Mesothelial cell of epicardium (in vitro differentiated cells): ENCODE measurements at regions not wholly inside any gene's neighbourhood (a gene's known extent, or its start where the extent isn't known, plus 50 kb on each side); places are given as distances from the start of the nearest gene placed in this dataset.

ENCODE experiments used
- DNase-seq, 2 experiments: peaks; one replicate each; pipeline ENCODE4 v3.0.0; 2021; ENCODE audit warnings: low spot score in 2 of 2; ENCODE audit not compliant: unreplicated experiment in 2 of 2
- H3K27ac Mint-ChIP-seq: 2 replicates; pipeline ENCODE4 v1.8.0; 2021; ENCODE audit warnings: mixed read lengths
- H3K27me3 Mint-ChIP-seq: 2 replicates; pipeline ENCODE4 v1.8.0; 2021; ENCODE audit warnings: low read depth, mixed read lengths
- H3K36me3 Mint-ChIP-seq: 2 replicates; pipeline ENCODE4 v1.8.0; 2021; ENCODE audit warnings: mixed read lengths
- H3K4me1 Mint-ChIP-seq: 2 replicates; pipeline ENCODE4 v1.8.0; 2021; ENCODE audit warnings: mixed read lengths
- H3K4me3 Mint-ChIP-seq: 2 replicates; pipeline ENCODE4 v1.8.0; 2021; ENCODE audit warnings: mild to moderate bottlenecking, moderate library complexity, mixed read lengths
- H3K9me3 Mint-ChIP-seq: 2 replicates; pipeline ENCODE4 v1.8.0; 2021; ENCODE audit warnings: mixed read lengths
- CTCF ChIP-seq: fragments of 200-600 bp; sonication (generic); IDR thresholded peaks from one replicate; pipeline ENCODE4 v1.5.0; 2021; ENCODE audit warnings: antibody characterized with exemption; ENCODE audit not compliant: unreplicated experiment

- no peak for TF ChIP-seq CTCF
- H3K27ac Mint-ChIP-seq = no peak overlapping the region
- no peaks in the 10 kb centered on the region for H3K4me1 Mint-ChIP-seq
- H3K4me3 Mint-ChIP-seq = no peak overlapping the region
- H3K27me3 Mint-ChIP-seq = no peaks in the 10 kb centered on the region
- peaks cover 5% of the 10 kb centered on the region for H3K9me3 Mint-ChIP-seq
- DNase-seq = no peak
- H3K36me3 Mint-ChIP-seq = no peaks in the 10 kb centered on the region
These were observed 599.3 kb upstream of the LRRC4C start for GRCh38 chr11:42058794-42059193.

- TF ChIP-seq CTCF = no peak
- no peak for DNase-seq
- H3K9me3 Mint-ChIP-seq = peaks cover 6% of the 10 kb centered on the region
- no peaks in the 10 kb centered on the region for H3K36me3 Mint-ChIP-seq
- H3K27ac Mint-ChIP-seq = no peak overlapping the region
- H3K4me1 Mint-ChIP-seq = no peaks in the 10 kb centered on the region
- H3K27me3 Mint-ChIP-seq = peaks cover 3% of the 10 kb centered on the region
- H3K4me3 Mint-ChIP-seq = no peak overlapping the region
These were observed 605.7 kb upstream of the LRRC4C start for GRCh38 chr11:42065199-42065598.

- H3K27me3 Mint-ChIP-seq = peaks cover 3% of the 10 kb centered on the region
- H3K9me3 Mint-ChIP-seq = peaks cover 6% of the 10 kb centered on the region
- no peak overlapping the region for H3K4me3 Mint-ChIP-seq
- TF ChIP-seq CTCF = no peak
- no peaks in the 10 kb centered on the region for H3K4me1 Mint-ChIP-seq
- no peak for DNase-seq
- H3K36me3 Mint-ChIP-seq = no peaks in the 10 kb centered on the region
- H3K27ac Mint-ChIP-seq = no peak overlapping the region
These were observed 606.7 kb upstream of the LRRC4C start for GRCh38 chr11:42066113-42066512.

- H3K27ac Mint-ChIP-seq = no peak overlapping the region
- no peak for DNase-seq
- no peaks in the 10 kb centered on the region for H3K27me3 Mint-ChIP-seq
- TF ChIP-seq CTCF = no peak
- no peak overlapping the region for H3K4me3 Mint-ChIP-seq
- no peaks in the 10 kb centered on the region for H3K36me3 Mint-ChIP-seq
- H3K9me3 Mint-ChIP-seq = no peaks in the 10 kb centered on the region
- no peaks in the 10 kb centered on the region for H3K4me1 Mint-ChIP-seq
These were observed 614.9 kb upstream of the LRRC4C start for GRCh38 chr11:42074306-42074705.

- no peaks in the 10 kb centered on the region for H3K9me3 Mint-ChIP-seq
- H3K4me3 Mint-ChIP-seq = no peak overlapping the region
- no peak for DNase-seq
- no peaks in the 10 kb centered on the region for H3K4me1 Mint-ChIP-seq
- no peaks in the 10 kb centered on the region for H3K27me3 Mint-ChIP-seq
- H3K27ac Mint-ChIP-seq = no peak overlapping the region
- no peaks in the 10 kb centered on the region for H3K36me3 Mint-ChIP-seq
- TF ChIP-seq CTCF = no peak
These were observed 615.7 kb upstream of the LRRC4C start for GRCh38 chr11:42075180-42075579.

- H3K4me3 Mint-ChIP-seq = no peak overlapping the region
- no peaks in the 10 kb centered on the region for H3K4me1 Mint-ChIP-seq
- no peaks in the 10 kb centered on the region for H3K27me3 Mint-ChIP-seq
- H3K9me3 Mint-ChIP-seq = no peaks in the 10 kb centered on the region
- H3K27ac Mint-ChIP-seq = no peak overlapping the region
- DNase-seq = no peak
- no peaks in the 10 kb centered on the region for H3K36me3 Mint-ChIP-seq
- TF ChIP-seq CTCF = no peak
These were observed 618.3 kb upstream of the LRRC4C start for GRCh38 chr11:42077794-42078193.
